ENCODE measurements at regions not wholly inside any gene's neighbourhood (a gene's known extent, or its start where the extent isn't known, plus 50 kb on each side); places are given as distances from the start of the nearest gene placed in this dataset.

GRCh38 chr10:23804125-23804524 lies 365.2 kb downstream of the OTUD1 start:
- TF ChIP-seq CTCF (IDR thresholded peaks at IDR 0.05), result no peak
- TF ChIP-seq POLR2A (IDR thresholded peaks at IDR 0.05), result no peak
